ENCODE measurements at regions not wholly inside any gene's neighbourhood (a gene's known extent, or its start where the extent isn't known, plus 50 kb on each side); places are given as distances from the start of the nearest gene placed in this dataset.
"Not testable (repeated sequence)": the region's sequence is repeated elsewhere in the genome, so short reads cannot be mapped to it uniquely, and the experiment has no call there.

- TF ChIP-seq CTCF (IDR thresholded peaks at IDR 0.05; ENCODE audit: extremely low read depth in 1 of 2, insufficient read depth in 1 of 2, low read depth in 1 of 2, low read length in 2 of 2); EZH2 (IDR thresholded peaks at IDR 0.05; ENCODE audit: borderline replicate concordance, low read depth, low read length, severe bottlenecking); POLR2A (IDR thresholded peaks at IDR 0.05; ENCODE audit: low read depth, low read length); POLR2AphosphoS5 (IDR thresholded peaks at IDR 0.05; ENCODE audit: insufficient read depth, low read depth, low read length); FOS (IDR thresholded peaks at IDR 0.05; ENCODE audit: borderline replicate concordance, insufficient read depth, low read length): not testable (repeated sequence)
Measured at GRCh38 chr21:13876999-13877398, 267.4 kb downstream of the POTED start.

Measured in endothelial cell of umbilical vein (primary cell).